Cardiac fibroblast (primary cell): ENCODE measurements at regions not wholly inside any gene's neighbourhood (a gene's known extent, or its start where the extent isn't known, plus 50 kb on each side); places are given as distances from the start of the nearest gene placed in this dataset.
A peak's percentile ranks its signal among the peaks of the same experiment; 100 is the strongest.

Experiments
- DNase-seq, 2 donors: peaks; one replicate each; pipeline versions ENCODE4 v3.0.0 to v3.0.0-alpha.2; 2010; ENCODE audit warnings: low read depth in 2 of 2
- H3K4me3 ChIP-seq, 2 donors: replicated peaks in 1 of 2; 1 replicate in 1 of 2; 2 replicates in 1 of 2; pipeline ENCODE4 v1.5.1; 2011; ENCODE audit warnings: low read depth in 2 of 2, low read length in 2 of 2, mild to moderate bottlenecking in 2 of 2, moderate library complexity in 1 of 2
- CTCF ChIP-seq: IDR thresholded peaks from one replicate; pipeline ENCODE4 v1.5.1; 2011; ENCODE audit warnings: low read depth, mild to moderate bottlenecking, low read length, inconsistent platforms

GRCh38 chr16:86927699-86928098, 349.4 kb downstream of the FOXL1 start:
- DNase-seq = no peak
- no peak for TF ChIP-seq CTCF
- no peak overlapping the region for H3K4me3 ChIP-seq

- H3K4me3 ChIP-seq = peak overlapping the region in 1 of 2 donors; percentile 4
- no peak for DNase-seq
- TF ChIP-seq CTCF = no peak
Observed at GRCh38 chr16:86928523-86929011, 350.2 kb downstream of the FOXL1 start.

GRCh38 chr16:86929057-86929871, 350.9 kb downstream of the FOXL1 start:
- H3K4me3 ChIP-seq = peak overlapping the region in 1 of 2 donors; percentile 4
- peak; percentile 86 to 91 for DNase-seq
- TF ChIP-seq CTCF = no peak

- TF ChIP-seq CTCF = no peak
- no peak overlapping the region for H3K4me3 ChIP-seq
Observed at GRCh38 chr16:86930001-86930400, 351.7 kb downstream of the FOXL1 start.

GRCh38 chr16:86930663-86931373, 352.5 kb downstream of the FOXL1 start:
- no peak for TF ChIP-seq CTCF

More at GRCh38 chr16:86930001-86930400, 351.7 kb downstream of the FOXL1 start:
- peak in 1 of 2 donors; percentile 15 for DNase-seq

GRCh38 chr16:86931410-86931941, 353.1 kb downstream of the FOXL1 start:
- TF ChIP-seq CTCF = peak; percentile 2
- peak; percentile 87 to 94 for DNase-seq
- peak overlapping the region in 1 of 2 donors; percentile 6 for H3K4me3 ChIP-seq

More at GRCh38 chr16:86930663-86931373, 352.5 kb downstream of the FOXL1 start:
- no peak overlapping the region for H3K4me3 ChIP-seq
- no peak for DNase-seq
